GM23338 (cell line): ENCODE measurements at regions not wholly inside any gene's neighbourhood (a gene's known extent, or its start where the extent isn't known, plus 50 kb on each side); places are given as distances from the start of the nearest gene placed in this dataset.

Experiments
- ATAC-seq: fragments of 200-7000 bp; cut with Tn5 transposase; 3 replicates; pipeline ENCODE4 v1.9.1; 2020
- DNase-seq: peaks from one replicate; pipeline ENCODE4 v3.0.0-alpha.2; 2015; ENCODE audit warnings: low spot score
- H2AFZ ChIP-seq: fragments of 200-600 bp; sonication (generic); 2 replicates; pipeline ENCODE4 v1.8.0; 2016; ENCODE audit warnings: antibody characterized with exemption, mild to moderate bottlenecking, moderate library complexity
- H3F3A ChIP-seq: fragments of 200-600 bp; sonication (generic); replicated peaks from 2 replicates; pipeline ENCODE4 v1.8.0; 2017; ENCODE audit warnings: antibody characterized with exemption, mixed run types, low read depth
- H3K27ac ChIP-seq: fragments of 200-600 bp; sonication (generic); 2 replicates; pipeline ENCODE4 v1.6.1; 2016; ENCODE audit warnings: low read depth
- H3K27me3 ChIP-seq: fragments of 200-600 bp; sonication (generic); 2 replicates; pipeline ENCODE4 v1.8.0; 2016; ENCODE audit warnings: mild to moderate bottlenecking, mixed run types, moderate library complexity; ENCODE audit not compliant: insufficient read depth
- H3K36me3 ChIP-seq: fragments of 200-600 bp; sonication (generic); 2 replicates; pipeline ENCODE4 v1.8.0; 2016; ENCODE audit warnings: mild to moderate bottlenecking; ENCODE audit not compliant: insufficient read depth
- H3K4me1 ChIP-seq: fragments of 200-600 bp; sonication (generic); 2 replicates; pipeline ENCODE4 v1.8.0; 2016; ENCODE audit warnings: mild to moderate bottlenecking, moderate library complexity; ENCODE audit not compliant: insufficient read depth
- H3K4me2 ChIP-seq: fragments of 200-600 bp; sonication (generic); 2 replicates; pipeline ENCODE4 v1.7.1; 2017; ENCODE audit warnings: mixed run types
- H3K4me3 ChIP-seq: fragments of 200-600 bp; sonication (generic); 2 replicates; pipeline ENCODE4 v1.6.1; 2016; ENCODE audit warnings: mixed run types
- H3K79me2 ChIP-seq: fragments of 200-600 bp; sonication (generic); replicated peaks from 2 replicates; pipeline ENCODE4 v1.8.0; 2017; ENCODE audit warnings: mild to moderate bottlenecking; ENCODE audit not compliant: insufficient read depth
- H3K9me2 ChIP-seq: fragments of 200-600 bp; sonication (generic); 2 replicates; pipeline ENCODE4 v1.8.0; 2017; ENCODE audit not compliant: insufficient read depth
- H4K20me1 ChIP-seq: fragments of 200-600 bp; sonication (generic); replicated peaks from 2 replicates; pipeline ENCODE4 v1.8.0; 2017; ENCODE audit warnings: mild to moderate bottlenecking; ENCODE audit not compliant: insufficient read depth
- H3K27ac Mint-ChIP-seq: 2 replicates; pipeline ENCODE4 v1.8.0; 2020; ENCODE audit warnings: inconsistent platforms, mild to moderate bottlenecking, moderate library complexity, mixed read lengths
- H3K27me3 Mint-ChIP-seq: 3 replicates; pipeline ENCODE4 v1.8.0; 2022; ENCODE audit warnings: low read depth, mild to moderate bottlenecking, moderate library complexity, mixed read lengths, inconsistent platforms; ENCODE audit not compliant: insufficient read depth, poor library complexity
- H3K36me3 Mint-ChIP-seq: 3 replicates; pipeline ENCODE4 v1.8.0; 2021; ENCODE audit warnings: low read depth, mild to moderate bottlenecking, inconsistent platforms, moderate library complexity, mixed read lengths
- H3K4me1 Mint-ChIP-seq: 3 replicates; pipeline ENCODE4 v1.8.0; 2020; ENCODE audit warnings: mild to moderate bottlenecking, inconsistent platforms, mixed read lengths
- H3K4me3 Mint-ChIP-seq: 3 replicates; pipeline ENCODE4 v1.8.0; 2021; ENCODE audit warnings: moderate library complexity, mild to moderate bottlenecking, inconsistent platforms, mixed read lengths
- H3K9me3 Mint-ChIP-seq: 3 replicates; pipeline ENCODE4 v1.8.0; 2020; ENCODE audit warnings: moderate library complexity, mild to moderate bottlenecking, inconsistent platforms, mixed read lengths
- CREB1 ChIP-seq: fragments of 250-450 bp; sonication (Bioruptor Pico); IDR thresholded peaks from 2 replicates; pipeline ENCODE4 v1.5.0; 2020; ENCODE audit warnings: low read depth, mild to moderate bottlenecking, moderate library complexity
- EZH2 ChIP-seq: fragments of 200-600 bp; sonication (generic); IDR thresholded peaks from one replicate; pipeline ENCODE4 v1.8.0; 2017; ENCODE audit warnings: antibody characterized with exemption, mild to moderate bottlenecking, low read depth; ENCODE audit not compliant: unreplicated experiment
- EZH2phosphoT487 ChIP-seq: fragments of 200-600 bp; sonication (generic); IDR thresholded peaks from one replicate; pipeline ENCODE4 v1.8.1; 2018; ENCODE audit warnings: antibody characterized with exemption; ENCODE audit not compliant: unreplicated experiment
- JUNB ChIP-seq: IDR thresholded peaks from one replicate; pipeline ENCODE4 v1.6.1; 2016; ENCODE audit warnings: antibody characterized with exemption; ENCODE audit not compliant: unreplicated experiment
- NANOG ChIP-seq: IDR thresholded peaks from 2 replicates; pipeline ENCODE4 v1.6.1; 2016; ENCODE audit warnings: antibody characterized with exemption, borderline replicate concordance
- POLR2AphosphoS5 ChIP-seq: IDR thresholded peaks from 2 replicates; pipeline ENCODE4 v1.6.1; 2016; ENCODE audit warnings: antibody characterized with exemption, low read depth
- STAT1 ChIP-seq: IDR thresholded peaks from one replicate; pipeline ENCODE4 v1.6.1; 2016; ENCODE audit warnings: antibody characterized with exemption; ENCODE audit not compliant: unreplicated experiment
- ZNF114 ChIP-seq: fragments of 250-450 bp; sonication (Bioruptor Pico); IDR thresholded peaks from 2 replicates; pipeline ENCODE4 v1.5.0; 2020; ENCODE audit warnings: mild to moderate bottlenecking, moderate library complexity
- ZNF331 ChIP-seq: fragments of 250-450 bp; sonication (Bioruptor Pico); IDR thresholded peaks from 2 replicates; pipeline ENCODE4 v1.5.0; 2020; ENCODE audit warnings: low read depth, mild to moderate bottlenecking, moderate library complexity
- TF ChIP-seq, protein P1 (sequence below): fragments of 250-450 bp; sonication (Bioruptor Pico); IDR thresholded peaks from 2 replicates; pipeline ENCODE4 v1.5.0; 2020; ENCODE audit warnings: mild to moderate bottlenecking, moderate library complexity
- TF ChIP-seq, protein P2 (sequence below), 2 experiments: fragments of 200-600 bp in 1 of 2; sonication (generic) in 1 of 2; conservative IDR thresholded peaks; 2 replicates each; pipeline versions ENCODE4 v1.5.1 to v1.6.1; 2016 to 2017; ENCODE audit warnings: antibody characterized with exemption in 2 of 2, low read depth in 2 of 2, mild to moderate bottlenecking in 2 of 2, moderate library complexity in 1 of 2
- TF ChIP-seq, protein P3 (sequence below): IDR thresholded peaks from 2 replicates; pipeline ENCODE4 v1.6.1; 2016; ENCODE audit warnings: antibody characterized with exemption
- TF ChIP-seq, protein P4 (sequence below): IDR thresholded peaks from one replicate; pipeline ENCODE4 v1.6.1; 2018; ENCODE audit warnings: antibody characterized with exemption; ENCODE audit not compliant: unreplicated experiment

DNA sequence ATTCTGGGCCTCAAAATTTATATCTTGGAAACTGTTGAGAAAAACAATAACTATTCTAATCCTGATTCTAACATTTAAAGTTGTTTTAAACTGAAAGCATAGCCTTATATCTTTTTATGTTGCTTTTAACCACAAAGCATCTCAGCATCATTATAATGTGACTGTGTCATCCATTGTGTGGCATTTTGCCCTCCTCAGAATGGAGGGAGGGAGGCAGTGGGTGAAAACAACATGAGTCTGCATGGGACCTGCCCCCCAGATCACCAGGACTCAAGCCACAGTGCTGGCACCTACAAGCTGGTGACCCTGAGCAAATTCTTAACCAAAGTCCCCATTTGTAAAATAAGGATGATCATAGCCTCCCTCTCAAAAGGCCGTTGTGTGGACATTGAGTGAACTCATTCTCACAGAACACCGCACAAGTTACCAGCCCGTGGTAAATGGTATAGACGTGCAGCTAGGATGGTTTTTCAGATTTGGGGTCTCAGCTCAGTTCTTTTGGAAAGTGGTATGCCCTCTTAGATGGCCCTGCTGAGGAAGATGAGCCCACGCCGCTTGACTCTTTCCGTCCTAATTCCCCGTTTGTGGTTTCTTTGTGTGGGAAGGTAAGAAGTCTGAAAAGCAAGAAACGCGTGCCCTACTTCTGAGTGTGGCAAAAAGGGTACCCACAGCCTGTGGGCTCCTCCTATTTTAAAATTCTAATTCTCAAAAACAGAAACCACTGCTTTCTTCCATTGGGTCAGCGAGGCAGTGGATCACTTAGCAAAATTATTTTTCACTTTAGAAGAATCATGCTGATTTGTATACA is 305.0 kb upstream of the ID2 start:
- H4K20me1 ChIP-seq: no peaks in the 10 kb centered on the region
- no peak overlapping the region for H3K27ac ChIP-seq
- H3K4me1 Mint-ChIP-seq: peaks cover 3% of the 10 kb centered on the region; the same call in 1 of the 3 replicates
- no peaks in the 10 kb centered on the region for H3K9me2 ChIP-seq
- H3K79me2 ChIP-seq: no peaks in the 10 kb centered on the region
- no peaks in the 10 kb centered on the region for H3F3A ChIP-seq
- H3K4me1 ChIP-seq: no peaks in the 10 kb centered on the region
- no peak for TF ChIP-seq NANOG
- TF ChIP-seq, protein P1, sequence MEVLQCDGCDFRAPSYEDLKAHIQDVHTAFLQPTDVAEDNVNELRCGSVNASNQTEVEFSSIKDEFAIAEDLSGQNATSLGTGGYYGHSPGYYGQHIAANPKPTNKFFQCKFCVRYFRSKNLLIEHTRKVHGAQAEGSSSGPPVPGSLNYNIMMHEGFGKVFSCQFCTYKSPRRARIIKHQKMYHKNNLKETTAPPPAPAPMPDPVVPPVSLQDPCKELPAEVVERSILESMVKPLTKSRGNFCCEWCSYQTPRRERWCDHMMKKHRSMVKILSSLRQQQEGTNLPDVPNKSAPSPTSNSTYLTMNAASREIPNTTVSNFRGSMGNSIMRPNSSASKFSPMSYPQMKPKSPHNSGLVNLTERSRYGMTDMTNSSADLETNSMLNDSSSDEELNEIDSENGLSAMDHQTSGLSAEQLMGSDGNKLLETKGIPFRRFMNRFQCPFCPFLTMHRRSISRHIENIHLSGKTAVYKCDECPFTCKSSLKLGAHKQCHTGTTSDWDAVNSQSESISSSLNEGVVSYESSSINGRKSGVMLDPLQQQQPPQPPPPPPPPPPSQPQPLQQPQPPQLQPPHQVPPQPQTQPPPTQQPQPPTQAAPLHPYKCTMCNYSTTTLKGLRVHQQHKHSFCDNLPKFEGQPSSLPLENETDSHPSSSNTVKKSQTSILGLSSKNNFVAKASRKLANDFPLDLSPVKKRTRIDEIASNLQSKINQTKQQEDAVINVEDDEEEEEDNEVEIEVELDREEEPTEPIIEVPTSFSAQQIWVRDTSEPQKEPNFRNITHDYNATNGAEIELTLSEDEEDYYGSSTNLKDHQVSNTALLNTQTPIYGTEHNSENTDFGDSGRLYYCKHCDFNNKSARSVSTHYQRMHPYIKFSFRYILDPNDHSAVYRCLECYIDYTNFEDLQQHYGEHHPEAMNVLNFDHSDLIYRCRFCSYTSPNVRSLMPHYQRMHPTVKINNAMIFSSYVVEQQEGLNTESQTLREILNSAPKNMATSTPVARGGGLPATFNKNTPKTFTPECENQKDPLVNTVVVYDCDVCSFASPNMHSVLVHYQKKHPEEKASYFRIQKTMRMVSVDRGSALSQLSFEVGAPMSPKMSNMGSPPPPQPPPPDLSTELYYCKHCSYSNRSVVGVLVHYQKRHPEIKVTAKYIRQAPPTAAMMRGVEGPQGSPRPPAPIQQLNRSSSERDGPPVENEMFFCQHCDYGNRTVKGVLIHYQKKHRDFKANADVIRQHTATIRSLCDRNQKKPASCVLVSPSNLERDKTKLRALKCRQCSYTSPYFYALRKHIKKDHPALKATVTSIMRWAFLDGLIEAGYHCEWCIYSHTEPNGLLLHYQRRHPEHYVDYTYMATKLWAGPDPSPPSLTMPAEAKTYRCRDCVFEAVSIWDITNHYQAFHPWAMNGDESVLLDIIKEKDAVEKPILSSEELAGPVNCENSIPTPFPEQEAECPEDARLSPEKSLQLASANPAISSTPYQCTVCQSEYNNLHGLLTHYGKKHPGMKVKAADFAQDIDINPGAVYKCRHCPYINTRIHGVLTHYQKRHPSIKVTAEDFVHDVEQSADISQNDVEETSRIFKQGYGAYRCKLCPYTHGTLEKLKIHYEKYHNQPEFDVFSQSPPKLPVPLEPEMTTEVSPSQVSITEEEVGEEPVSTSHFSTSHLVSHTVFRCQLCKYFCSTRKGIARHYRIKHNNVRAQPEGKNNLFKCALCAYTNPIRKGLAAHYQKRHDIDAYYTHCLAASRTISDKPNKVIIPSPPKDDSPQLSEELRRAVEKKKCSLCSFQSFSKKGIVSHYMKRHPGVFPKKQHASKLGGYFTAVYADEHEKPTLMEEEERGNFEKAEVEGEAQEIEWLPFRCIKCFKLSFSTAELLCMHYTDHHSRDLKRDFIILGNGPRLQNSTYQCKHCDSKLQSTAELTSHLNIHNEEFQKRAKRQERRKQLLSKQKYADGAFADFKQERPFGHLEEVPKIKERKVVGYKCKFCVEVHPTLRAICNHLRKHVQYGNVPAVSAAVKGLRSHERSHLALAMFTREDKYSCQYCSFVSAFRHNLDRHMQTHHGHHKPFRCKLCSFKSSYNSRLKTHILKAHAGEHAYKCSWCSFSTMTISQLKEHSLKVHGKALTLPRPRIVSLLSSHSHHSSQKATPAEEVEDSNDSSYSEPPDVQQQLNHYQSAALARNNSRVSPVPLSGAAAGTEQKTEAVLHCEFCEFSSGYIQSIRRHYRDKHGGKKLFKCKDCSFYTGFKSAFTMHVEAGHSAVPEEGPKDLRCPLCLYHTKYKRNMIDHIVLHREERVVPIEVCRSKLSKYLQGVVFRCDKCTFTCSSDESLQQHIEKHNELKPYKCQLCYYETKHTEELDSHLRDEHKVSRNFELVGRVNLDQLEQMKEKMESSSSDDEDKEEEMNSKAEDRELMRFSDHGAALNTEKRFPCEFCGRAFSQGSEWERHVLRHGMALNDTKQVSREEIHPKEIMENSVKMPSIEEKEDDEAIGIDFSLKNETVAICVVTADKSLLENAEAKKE (CRISPR knock-in tag): no peak
- no peak for TF ChIP-seq POLR2AphosphoS5
- no peak for TF ChIP-seq EZH2
- TF ChIP-seq, protein P2, sequence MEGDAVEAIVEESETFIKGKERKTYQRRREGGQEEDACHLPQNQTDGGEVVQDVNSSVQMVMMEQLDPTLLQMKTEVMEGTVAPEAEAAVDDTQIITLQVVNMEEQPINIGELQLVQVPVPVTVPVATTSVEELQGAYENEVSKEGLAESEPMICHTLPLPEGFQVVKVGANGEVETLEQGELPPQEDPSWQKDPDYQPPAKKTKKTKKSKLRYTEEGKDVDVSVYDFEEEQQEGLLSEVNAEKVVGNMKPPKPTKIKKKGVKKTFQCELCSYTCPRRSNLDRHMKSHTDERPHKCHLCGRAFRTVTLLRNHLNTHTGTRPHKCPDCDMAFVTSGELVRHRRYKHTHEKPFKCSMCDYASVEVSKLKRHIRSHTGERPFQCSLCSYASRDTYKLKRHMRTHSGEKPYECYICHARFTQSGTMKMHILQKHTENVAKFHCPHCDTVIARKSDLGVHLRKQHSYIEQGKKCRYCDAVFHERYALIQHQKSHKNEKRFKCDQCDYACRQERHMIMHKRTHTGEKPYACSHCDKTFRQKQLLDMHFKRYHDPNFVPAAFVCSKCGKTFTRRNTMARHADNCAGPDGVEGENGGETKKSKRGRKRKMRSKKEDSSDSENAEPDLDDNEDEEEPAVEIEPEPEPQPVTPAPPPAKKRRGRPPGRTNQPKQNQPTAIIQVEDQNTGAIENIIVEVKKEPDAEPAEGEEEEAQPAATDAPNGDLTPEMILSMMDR (conservative IDR thresholded peaks at IDR 0.05; ENCODE audit: low read depth in 2 of 2): no peak
- TF ChIP-seq, protein P3, sequence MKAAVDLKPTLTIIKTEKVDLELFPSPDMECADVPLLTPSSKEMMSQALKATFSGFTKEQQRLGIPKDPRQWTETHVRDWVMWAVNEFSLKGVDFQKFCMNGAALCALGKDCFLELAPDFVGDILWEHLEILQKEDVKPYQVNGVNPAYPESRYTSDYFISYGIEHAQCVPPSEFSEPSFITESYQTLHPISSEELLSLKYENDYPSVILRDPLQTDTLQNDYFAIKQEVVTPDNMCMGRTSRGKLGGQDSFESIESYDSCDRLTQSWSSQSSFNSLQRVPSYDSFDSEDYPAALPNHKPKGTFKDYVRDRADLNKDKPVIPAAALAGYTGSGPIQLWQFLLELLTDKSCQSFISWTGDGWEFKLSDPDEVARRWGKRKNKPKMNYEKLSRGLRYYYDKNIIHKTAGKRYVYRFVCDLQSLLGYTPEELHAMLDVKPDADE: no peak
- TF ChIP-seq JUNB: no peak
- TF ChIP-seq ZNF331 (CRISPR knock-in tag): no peak
- no peak for TF ChIP-seq CREB1 (CRISPR knock-in tag)
- no peak for TF ChIP-seq ZNF114 (CRISPR knock-in tag)
- TF ChIP-seq EZH2phosphoT487: no peak
- TF ChIP-seq, protein P4, sequence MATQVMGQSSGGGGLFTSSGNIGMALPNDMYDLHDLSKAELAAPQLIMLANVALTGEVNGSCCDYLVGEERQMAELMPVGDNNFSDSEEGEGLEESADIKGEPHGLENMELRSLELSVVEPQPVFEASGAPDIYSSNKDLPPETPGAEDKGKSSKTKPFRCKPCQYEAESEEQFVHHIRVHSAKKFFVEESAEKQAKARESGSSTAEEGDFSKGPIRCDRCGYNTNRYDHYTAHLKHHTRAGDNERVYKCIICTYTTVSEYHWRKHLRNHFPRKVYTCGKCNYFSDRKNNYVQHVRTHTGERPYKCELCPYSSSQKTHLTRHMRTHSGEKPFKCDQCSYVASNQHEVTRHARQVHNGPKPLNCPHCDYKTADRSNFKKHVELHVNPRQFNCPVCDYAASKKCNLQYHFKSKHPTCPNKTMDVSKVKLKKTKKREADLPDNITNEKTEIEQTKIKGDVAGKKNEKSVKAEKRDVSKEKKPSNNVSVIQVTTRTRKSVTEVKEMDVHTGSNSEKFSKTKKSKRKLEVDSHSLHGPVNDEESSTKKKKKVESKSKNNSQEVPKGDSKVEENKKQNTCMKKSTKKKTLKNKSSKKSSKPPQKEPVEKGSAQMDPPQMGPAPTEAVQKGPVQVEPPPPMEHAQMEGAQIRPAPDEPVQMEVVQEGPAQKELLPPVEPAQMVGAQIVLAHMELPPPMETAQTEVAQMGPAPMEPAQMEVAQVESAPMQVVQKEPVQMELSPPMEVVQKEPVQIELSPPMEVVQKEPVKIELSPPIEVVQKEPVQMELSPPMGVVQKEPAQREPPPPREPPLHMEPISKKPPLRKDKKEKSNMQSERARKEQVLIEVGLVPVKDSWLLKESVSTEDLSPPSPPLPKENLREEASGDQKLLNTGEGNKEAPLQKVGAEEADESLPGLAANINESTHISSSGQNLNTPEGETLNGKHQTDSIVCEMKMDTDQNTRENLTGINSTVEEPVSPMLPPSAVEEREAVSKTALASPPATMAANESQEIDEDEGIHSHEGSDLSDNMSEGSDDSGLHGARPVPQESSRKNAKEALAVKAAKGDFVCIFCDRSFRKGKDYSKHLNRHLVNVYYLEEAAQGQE: no peak
- TF ChIP-seq STAT1: no peak
- DNase-seq: no peak
- no peak for ATAC-seq
- no peaks in the 10 kb centered on the region for H3K27me3 Mint-ChIP-seq
- peaks cover 11% of the 10 kb centered on the region; the same call in 2 of the 3 replicates for H3K36me3 Mint-ChIP-seq
- H3K4me3 Mint-ChIP-seq: no peak overlapping the region
- H3K4me2 ChIP-seq: no peak overlapping the region
- no peak overlapping the region for H3K27ac Mint-ChIP-seq
- H3K36me3 ChIP-seq: no peaks in the 10 kb centered on the region; the same call in 1 of the 2 replicates
- peaks cover 19% of the 10 kb centered on the region; the same call in 2 of the 3 replicates for H3K9me3 Mint-ChIP-seq
- H2AFZ ChIP-seq: no peak overlapping the region
- H3K4me3 ChIP-seq: no peak overlapping the region
- H3K27me3 ChIP-seq: no peaks in the 10 kb centered on the region
